NB4 (cell line): ENCODE measurements at regions not wholly inside any gene's neighbourhood (a gene's known extent, or its start where the extent isn't known, plus 50 kb on each side); places are given as distances from the start of the nearest gene placed in this dataset.

Experiments used
- CTCF ChIP-seq: IDR thresholded peaks from one replicate; pipeline ENCODE4 v1.5.1; 2012; ENCODE audit warnings: low read depth, low read length
- MAX ChIP-seq: IDR thresholded peaks from 2 replicates; pipeline ENCODE4 v1.6.1; 2011; ENCODE audit warnings: low read depth, low read length
- MYC ChIP-seq: IDR thresholded peaks from 2 replicates; pipeline ENCODE4 v1.6.1; 2011; ENCODE audit warnings: low read depth, low read length
- POLR2A ChIP-seq: IDR thresholded peaks from 2 replicates; pipeline ENCODE4 v1.6.1; 2011; ENCODE audit warnings: mild to moderate bottlenecking; ENCODE audit not compliant: insufficient read length; ENCODE audit errors: extremely low read depth

GRCh38 chr2:103430191-103430590 lies 668.4 kb downstream of the TMEM182 start:
- TF ChIP-seq POLR2A (no peak), CTCF (no peak), MYC (no peak), MAX (no peak)
